22Rv1 (cell line): ENCODE measurements at regions not wholly inside any gene's neighbourhood (a gene's known extent, or its start where the extent isn't known, plus 50 kb on each side); places are given as distances from the start of the nearest gene placed in this dataset.

Source experiments
- ZFX ChIP-seq: fragments of 450-650 bp; IDR thresholded peaks from 2 replicates; pipeline ENCODE4 v1.6.1; 2017; ENCODE audit warnings: antibody characterized with exemption, borderline replicate concordance
- TF ChIP-seq, protein P1 (sequence below): fragments of 450-650 bp; IDR thresholded peaks from 2 replicates; pipeline ENCODE4 v1.5.1; 2017; ENCODE audit warnings: mild to moderate bottlenecking

DNA sequence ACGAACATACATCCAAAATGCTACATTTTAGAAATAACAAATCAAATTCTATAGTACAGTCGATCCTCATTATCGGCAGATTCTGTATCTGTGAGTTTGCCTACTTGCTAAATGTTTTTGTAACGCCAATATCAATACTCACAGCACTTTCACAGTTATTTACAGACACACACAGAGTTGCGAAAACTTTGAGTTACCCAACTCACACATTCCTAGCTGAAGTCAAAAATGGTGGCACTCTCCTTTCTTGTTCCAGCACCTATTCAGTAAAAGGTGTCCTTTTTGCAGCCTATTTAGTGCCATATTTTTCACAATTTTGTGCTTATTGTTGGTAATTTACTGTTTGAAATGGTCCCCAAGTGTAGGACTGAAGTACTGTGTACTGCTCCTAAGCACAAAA, 161.7 kb downstream of the AKR1D1 start:
- TF ChIP-seq, protein P1, sequence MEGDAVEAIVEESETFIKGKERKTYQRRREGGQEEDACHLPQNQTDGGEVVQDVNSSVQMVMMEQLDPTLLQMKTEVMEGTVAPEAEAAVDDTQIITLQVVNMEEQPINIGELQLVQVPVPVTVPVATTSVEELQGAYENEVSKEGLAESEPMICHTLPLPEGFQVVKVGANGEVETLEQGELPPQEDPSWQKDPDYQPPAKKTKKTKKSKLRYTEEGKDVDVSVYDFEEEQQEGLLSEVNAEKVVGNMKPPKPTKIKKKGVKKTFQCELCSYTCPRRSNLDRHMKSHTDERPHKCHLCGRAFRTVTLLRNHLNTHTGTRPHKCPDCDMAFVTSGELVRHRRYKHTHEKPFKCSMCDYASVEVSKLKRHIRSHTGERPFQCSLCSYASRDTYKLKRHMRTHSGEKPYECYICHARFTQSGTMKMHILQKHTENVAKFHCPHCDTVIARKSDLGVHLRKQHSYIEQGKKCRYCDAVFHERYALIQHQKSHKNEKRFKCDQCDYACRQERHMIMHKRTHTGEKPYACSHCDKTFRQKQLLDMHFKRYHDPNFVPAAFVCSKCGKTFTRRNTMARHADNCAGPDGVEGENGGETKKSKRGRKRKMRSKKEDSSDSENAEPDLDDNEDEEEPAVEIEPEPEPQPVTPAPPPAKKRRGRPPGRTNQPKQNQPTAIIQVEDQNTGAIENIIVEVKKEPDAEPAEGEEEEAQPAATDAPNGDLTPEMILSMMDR: no peak
- TF ChIP-seq ZFX: no peak
